ENCODE measurements at regions not wholly inside any gene's neighbourhood (a gene's known extent, or its start where the extent isn't known, plus 50 kb on each side); places are given as distances from the start of the nearest gene placed in this dataset.

GRCh38 chr4:125440814-125441213, 126.1 kb downstream of the FAT4 start:
- no peak for DNase-seq (ENCODE audit: low read depth, low spot score)
- no peak for FAIRE-seq
- H3K4me1 ChIP-seq (ENCODE audit: control insufficient read depth, insufficient read depth, low read length): no peaks in the 10 kb centered on the region
- H4K20me1 ChIP-seq (ENCODE audit: control insufficient read depth, insufficient read depth): no peaks in the 10 kb centered on the region
- RAD21 ChIA-PET (ENCODE audit: unreplicated experiment): no interaction called here
- no peak overlapping the region for H3K4me2 ChIP-seq (ENCODE audit: control insufficient read depth, insufficient read depth)
- SMC1A ChIA-PET (ENCODE audit: uncharacterized antibody, unreplicated experiment): no interaction called here
- no peaks in the 10 kb centered on the region for H3K79me2 ChIP-seq (ENCODE audit: control insufficient read depth, insufficient read depth, low read length)
- H3K9ac ChIP-seq (ENCODE audit: control insufficient read depth, insufficient read depth, low read length): no peak overlapping the region
- no peaks in the 10 kb centered on the region for H3K27me3 ChIP-seq (replicated peaks in 1 of 2; ENCODE audit: control insufficient read depth in 2 of 2, insufficient read depth in 2 of 2, low read length in 1 of 2)
- ATAC-seq: no peak
- 5% methylated on average over 1 of the region's 1 CpG for WGBS (ENCODE audit: insufficient coverage, insufficient replicate concordance, low lambda C conversion rate, missing lambda C conversion rate)
- H2AFZ ChIP-seq (ENCODE audit: control insufficient read depth, low read depth, low read length): no peak overlapping the region
- in situ Hi-C loops (cut with MboI) (no loop called here), intact Hi-C loops (cut with micrococcal nuclease; ENCODE audit: unreplicated experiment) (no loop called here)
- H3K4me3 ChIP-seq: no peak overlapping the region
- H3K27ac ChIP-seq (ENCODE audit: control insufficient read depth, insufficient read depth): no peak overlapping the region
- no peaks in the 10 kb centered on the region for H3K9me3 ChIP-seq (replicated peaks; ENCODE audit: control insufficient read depth, insufficient read depth, low read length)
- no TSS peak for BruUV-seq (replicated peaks)
- POLR2A ChIA-PET: no interaction called here
- no peaks in the 10 kb centered on the region for H3K36me3 ChIP-seq (ENCODE audit: control insufficient read depth in 2 of 2, insufficient read depth in 2 of 2, low read length in 1 of 2)
- CTCF ChIA-PET: no interaction called here
- no peak for TF ChIP-seq ZZZ3 (IDR thresholded peaks at IDR 0.05; ENCODE audit: control insufficient read depth, insufficient read length, low read depth)
- TF ChIP-seq CREB1 (IDR thresholded peaks at IDR 0.05; ENCODE audit: low read depth): no peak
- TF ChIP-seq RBBP5 (conservative IDR thresholded peaks at IDR 0.05): no peak
- no peak for TF ChIP-seq CUX1 (IDR thresholded peaks at IDR 0.05; ENCODE audit: insufficient replicate concordance, low read depth, low read length)
- TF ChIP-seq EGR1 (IDR thresholded peaks at IDR 0.05; ENCODE audit: borderline replicate concordance in 1 of 2, low read depth in 2 of 2, low read length in 2 of 2): no peak
- no peak for TF ChIP-seq TARDBP (IDR thresholded peaks at IDR 0.05; ENCODE audit: borderline replicate concordance)
- TF ChIP-seq BMI1 (IDR thresholded peaks at IDR 0.05; ENCODE audit: borderline replicate concordance): no peak
- no peak for TF ChIP-seq ATF7 (IDR thresholded peaks at IDR 0.05; ENCODE audit: low read depth)
- no peak for TF ChIP-seq GABPA (IDR thresholded peaks at IDR 0.05; ENCODE audit: low read depth)
- no peak for TF ChIP-seq ASH2L (IDR thresholded peaks at IDR 0.05; ENCODE audit: borderline replicate concordance, low read depth)
- TF ChIP-seq TCF7 (IDR thresholded peaks at IDR 0.05; ENCODE audit: borderline replicate concordance): no peak
- TF ChIP-seq E2F8 (IDR thresholded peaks at IDR 0.05; ENCODE audit: low read depth, partially characterized antibody): no peak
- no peak for TF ChIP-seq RCOR1 (conservative IDR thresholded peaks at IDR 0.05; ENCODE audit: low read depth, low read length)
- TF ChIP-seq, protein P1, sequence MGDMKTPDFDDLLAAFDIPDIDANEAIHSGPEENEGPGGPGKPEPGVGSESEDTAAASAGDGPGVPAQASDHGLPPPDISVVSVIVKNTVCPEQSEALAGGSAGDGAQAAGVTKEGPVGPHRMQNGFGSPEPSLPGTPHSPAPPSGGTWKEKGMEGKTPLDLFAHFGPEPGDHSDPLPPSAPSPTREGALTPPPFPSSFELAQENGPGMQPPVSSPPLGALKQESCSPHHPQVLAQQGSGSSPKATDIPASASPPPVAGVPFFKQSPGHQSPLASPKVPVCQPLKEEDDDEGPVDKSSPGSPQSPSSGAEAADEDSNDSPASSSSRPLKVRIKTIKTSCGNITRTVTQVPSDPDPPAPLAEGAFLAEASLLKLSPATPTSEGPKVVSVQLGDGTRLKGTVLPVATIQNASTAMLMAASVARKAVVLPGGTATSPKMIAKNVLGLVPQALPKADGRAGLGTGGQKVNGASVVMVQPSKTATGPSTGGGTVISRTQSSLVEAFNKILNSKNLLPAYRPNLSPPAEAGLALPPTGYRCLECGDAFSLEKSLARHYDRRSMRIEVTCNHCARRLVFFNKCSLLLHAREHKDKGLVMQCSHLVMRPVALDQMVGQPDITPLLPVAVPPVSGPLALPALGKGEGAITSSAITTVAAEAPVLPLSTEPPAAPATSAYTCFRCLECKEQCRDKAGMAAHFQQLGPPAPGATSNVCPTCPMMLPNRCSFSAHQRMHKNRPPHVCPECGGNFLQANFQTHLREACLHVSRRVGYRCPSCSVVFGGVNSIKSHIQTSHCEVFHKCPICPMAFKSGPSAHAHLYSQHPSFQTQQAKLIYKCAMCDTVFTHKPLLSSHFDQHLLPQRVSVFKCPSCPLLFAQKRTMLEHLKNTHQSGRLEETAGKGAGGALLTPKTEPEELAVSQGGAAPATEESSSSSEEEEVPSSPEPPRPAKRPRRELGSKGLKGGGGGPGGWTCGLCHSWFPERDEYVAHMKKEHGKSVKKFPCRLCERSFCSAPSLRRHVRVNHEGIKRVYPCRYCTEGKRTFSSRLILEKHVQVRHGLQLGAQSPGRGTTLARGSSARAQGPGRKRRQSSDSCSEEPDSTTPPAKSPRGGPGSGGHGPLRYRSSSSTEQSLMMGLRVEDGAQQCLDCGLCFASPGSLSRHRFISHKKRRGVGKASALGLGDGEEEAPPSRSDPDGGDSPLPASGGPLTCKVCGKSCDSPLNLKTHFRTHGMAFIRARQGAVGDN (IDR thresholded peaks at IDR 0.05): no peak
